Liver (tissue), 8 donors: ENCODE measurements at regions not wholly inside any gene's neighbourhood (a gene's known extent, or its start where the extent isn't known, plus 50 kb on each side); places are given as distances from the start of the nearest gene placed in this dataset.

Source experiments
- DNase-seq: peaks from one replicate; pipeline ENCODE4 v3.0.0-alpha.2; 2017; ENCODE audit warnings: low spot score
- H3K27ac ChIP-seq, 2 donors: one replicate each; pipeline ENCODE4 v1.7.0; 2013; ENCODE audit warnings: inconsistent platforms in 2 of 2, low read length in 2 of 2, control low read depth in 1 of 2, low read depth in 1 of 2, mild to moderate bottlenecking in 1 of 2
- H3K27me3 ChIP-seq, 4 donors: one replicate each; pipeline versions ENCODE4 v1.6.1 to v1.7.0; 2013; ENCODE audit warnings: low read length in 3 of 4, inconsistent platforms in 1 of 4, mild to moderate bottlenecking in 1 of 4, moderate library complexity in 1 of 4; ENCODE audit not compliant: control insufficient read depth in 4 of 4, insufficient read depth in 4 of 4
- H3K36me3 ChIP-seq, 4 donors: one replicate each; pipeline versions ENCODE4 v1.6.1 to v1.7.0; 2013; ENCODE audit warnings: low read length in 3 of 4, mild to moderate bottlenecking in 3 of 4, low read depth in 1 of 4, moderate library complexity in 1 of 4; ENCODE audit not compliant: control insufficient read depth in 4 of 4, insufficient read depth in 3 of 4
- H3K4me1 ChIP-seq, 4 donors: one replicate each; pipeline versions ENCODE4 v1.6.1 to v1.7.0; 2013; ENCODE audit warnings: low read length in 3 of 4, mild to moderate bottlenecking in 3 of 4, moderate library complexity in 1 of 4; ENCODE audit not compliant: control insufficient read depth in 4 of 4, insufficient read depth in 4 of 4
- H3K4me3 ChIP-seq, 3 donors: one replicate each; pipeline versions ENCODE4 v1.6.1 to v1.7.0; 2013; ENCODE audit warnings: low read length in 3 of 3, control low read depth in 1 of 3, low read depth in 1 of 3, mild to moderate bottlenecking in 1 of 3
- H3K9ac ChIP-seq, 2 donors: one replicate each; pipeline ENCODE4 v1.7.0; 2013; ENCODE audit warnings: low read length in 2 of 2, mild to moderate bottlenecking in 2 of 2, moderate library complexity in 2 of 2, control low read depth in 1 of 2, low read depth in 1 of 2
- H3K9me3 ChIP-seq, 4 donors: one replicate each; pipeline versions ENCODE4 v1.6.1 to v1.7.0; 2013; ENCODE audit warnings: low read length in 3 of 4; ENCODE audit not compliant: control insufficient read depth in 4 of 4
- EGR1 ChIP-seq, 2 donors: IDR thresholded peaks; 2 replicates each; pipeline ENCODE4 v1.6.1; 2016 to 2018; ENCODE audit warnings: antibody characterized with exemption in 2 of 2, low read depth in 2 of 2
- FOXA1 ChIP-seq: IDR thresholded peaks from 2 replicates; pipeline ENCODE4 v1.6.1; 2016; ENCODE audit warnings: antibody characterized with exemption
- FOXA2 ChIP-seq: IDR thresholded peaks from 2 replicates; pipeline ENCODE4 v1.6.1; 2016; ENCODE audit warnings: antibody characterized with exemption
- GABPA ChIP-seq, 2 donors: IDR thresholded peaks in 1 of 2; conservative IDR thresholded peaks in 1 of 2; 2 replicates each; pipeline ENCODE4 v1.6.1; 2016; ENCODE audit warnings: antibody characterized with exemption in 2 of 2, mild to moderate bottlenecking in 1 of 2, moderate library complexity in 1 of 2
- HNF4A ChIP-seq, 2 donors: conservative IDR thresholded peaks; 2 replicates each; pipeline ENCODE4 v1.6.1; 2016; ENCODE audit warnings: antibody characterized with exemption in 2 of 2, mild to moderate bottlenecking in 2 of 2
- HNF4G ChIP-seq: IDR thresholded peaks from 2 replicates; pipeline ENCODE4 v1.6.1; 2016; ENCODE audit warnings: antibody characterized with exemption
- JUND ChIP-seq, 2 donors: IDR thresholded peaks; 2 replicates each; pipeline ENCODE4 v1.6.1; 2016; ENCODE audit warnings: antibody characterized with exemption in 2 of 2
- NR2F2 ChIP-seq: IDR thresholded peaks from 2 replicates; pipeline ENCODE4 v1.6.1; 2016; ENCODE audit warnings: antibody characterized with exemption
- RAD21 ChIP-seq, 2 donors: IDR thresholded peaks; 2 replicates each; pipeline ENCODE4 v1.6.1; 2016; ENCODE audit warnings: antibody characterized with exemption in 2 of 2, mild to moderate bottlenecking in 2 of 2
- RXRA ChIP-seq, 2 donors: IDR thresholded peaks; 2 replicates each; pipeline ENCODE4 v1.6.1; 2017 to 2018; ENCODE audit warnings: antibody characterized with exemption in 2 of 2, mild to moderate bottlenecking in 1 of 2
- TAF1 ChIP-seq: conservative IDR thresholded peaks from 2 replicates; pipeline ENCODE4 v1.6.1; 2016; ENCODE audit warnings: antibody characterized with exemption, mild to moderate bottlenecking
- YY1 ChIP-seq: IDR thresholded peaks from 2 replicates; pipeline ENCODE4 v1.6.1; 2016; ENCODE audit warnings: antibody characterized with exemption, mild to moderate bottlenecking
- WGBS: extraction: QIAGEN DNeasy Blood & Tissue Kit; methylation state at CpG from one replicate; pipeline ENCODE4 v1.1.7; 2013; 5-methylcytosine and 5-hydroxymethylcytosine counted together
- TF ChIP-seq, protein P1 (sequence below): fragments of 150-350 bp; IDR thresholded peaks from 2 replicates; pipeline ENCODE4 v1.5.1; 2017; ENCODE audit warnings: improper control_type of control experiment, low read depth, low read length; ENCODE audit not compliant: missing input control
- TF ChIP-seq, protein P2 (sequence below): IDR thresholded peaks from 2 replicates; pipeline ENCODE4 v1.6.1; 2016; ENCODE audit warnings: antibody characterized with exemption, mild to moderate bottlenecking
- TF ChIP-seq, protein P3 (sequence below): IDR thresholded peaks from 2 replicates; pipeline ENCODE4 v1.6.1; 2016; ENCODE audit warnings: antibody characterized with exemption
- TF ChIP-seq, protein P4 (sequence below): IDR thresholded peaks from 2 replicates; pipeline ENCODE4 v1.6.1; 2016; ENCODE audit warnings: antibody characterized with exemption
- TF ChIP-seq, protein P5 (sequence below): IDR thresholded peaks from 2 replicates; pipeline ENCODE4 v1.6.1; 2016; ENCODE audit warnings: antibody characterized with exemption
- donor health status: healthy.
- donor health status: healthy.
- donor health status: healthy.
- donor health status: healthy.
- donor health status: healthy.

DNA sequence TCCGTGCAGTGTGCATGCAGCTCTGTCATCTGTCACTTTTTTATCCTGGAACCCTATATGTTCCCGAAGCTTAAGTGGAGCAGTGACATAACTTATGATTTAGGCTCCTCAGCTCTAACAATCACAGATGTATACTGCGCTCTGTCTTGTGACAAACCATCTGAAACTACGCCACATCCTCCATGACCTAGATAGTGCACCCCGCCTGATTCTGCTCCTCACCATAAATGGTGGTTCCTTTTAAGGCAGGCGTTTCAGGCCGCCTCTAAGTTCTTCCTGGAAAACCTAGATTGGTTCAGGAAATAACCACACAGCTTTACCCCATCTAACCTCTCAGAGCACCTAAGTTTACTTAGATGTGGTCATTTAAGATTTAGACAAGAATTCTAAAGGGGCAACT, 372.0 kb downstream of the CDH10 start:
- 82% methylated on average over 7 of the region's 7 CpGs for whole genome bisulfite sequencing
- no peaks in the 10 kb centered on the region for H3K27me3 ChIP-seq
- no peak for TF ChIP-seq FOXA1
- no peak for TF ChIP-seq RAD21 (IDR thresholded peaks at IDR 0.05)
- TF ChIP-seq FOXA2, result no peak
- TF ChIP-seq HNF4G, result no peak
- no peak for TF ChIP-seq RXRA (IDR thresholded peaks at IDR 0.05)
- TF ChIP-seq, protein P1, sequence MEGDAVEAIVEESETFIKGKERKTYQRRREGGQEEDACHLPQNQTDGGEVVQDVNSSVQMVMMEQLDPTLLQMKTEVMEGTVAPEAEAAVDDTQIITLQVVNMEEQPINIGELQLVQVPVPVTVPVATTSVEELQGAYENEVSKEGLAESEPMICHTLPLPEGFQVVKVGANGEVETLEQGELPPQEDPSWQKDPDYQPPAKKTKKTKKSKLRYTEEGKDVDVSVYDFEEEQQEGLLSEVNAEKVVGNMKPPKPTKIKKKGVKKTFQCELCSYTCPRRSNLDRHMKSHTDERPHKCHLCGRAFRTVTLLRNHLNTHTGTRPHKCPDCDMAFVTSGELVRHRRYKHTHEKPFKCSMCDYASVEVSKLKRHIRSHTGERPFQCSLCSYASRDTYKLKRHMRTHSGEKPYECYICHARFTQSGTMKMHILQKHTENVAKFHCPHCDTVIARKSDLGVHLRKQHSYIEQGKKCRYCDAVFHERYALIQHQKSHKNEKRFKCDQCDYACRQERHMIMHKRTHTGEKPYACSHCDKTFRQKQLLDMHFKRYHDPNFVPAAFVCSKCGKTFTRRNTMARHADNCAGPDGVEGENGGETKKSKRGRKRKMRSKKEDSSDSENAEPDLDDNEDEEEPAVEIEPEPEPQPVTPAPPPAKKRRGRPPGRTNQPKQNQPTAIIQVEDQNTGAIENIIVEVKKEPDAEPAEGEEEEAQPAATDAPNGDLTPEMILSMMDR, result no peak
- no peak for TF ChIP-seq TAF1
- TF ChIP-seq, protein P2, sequence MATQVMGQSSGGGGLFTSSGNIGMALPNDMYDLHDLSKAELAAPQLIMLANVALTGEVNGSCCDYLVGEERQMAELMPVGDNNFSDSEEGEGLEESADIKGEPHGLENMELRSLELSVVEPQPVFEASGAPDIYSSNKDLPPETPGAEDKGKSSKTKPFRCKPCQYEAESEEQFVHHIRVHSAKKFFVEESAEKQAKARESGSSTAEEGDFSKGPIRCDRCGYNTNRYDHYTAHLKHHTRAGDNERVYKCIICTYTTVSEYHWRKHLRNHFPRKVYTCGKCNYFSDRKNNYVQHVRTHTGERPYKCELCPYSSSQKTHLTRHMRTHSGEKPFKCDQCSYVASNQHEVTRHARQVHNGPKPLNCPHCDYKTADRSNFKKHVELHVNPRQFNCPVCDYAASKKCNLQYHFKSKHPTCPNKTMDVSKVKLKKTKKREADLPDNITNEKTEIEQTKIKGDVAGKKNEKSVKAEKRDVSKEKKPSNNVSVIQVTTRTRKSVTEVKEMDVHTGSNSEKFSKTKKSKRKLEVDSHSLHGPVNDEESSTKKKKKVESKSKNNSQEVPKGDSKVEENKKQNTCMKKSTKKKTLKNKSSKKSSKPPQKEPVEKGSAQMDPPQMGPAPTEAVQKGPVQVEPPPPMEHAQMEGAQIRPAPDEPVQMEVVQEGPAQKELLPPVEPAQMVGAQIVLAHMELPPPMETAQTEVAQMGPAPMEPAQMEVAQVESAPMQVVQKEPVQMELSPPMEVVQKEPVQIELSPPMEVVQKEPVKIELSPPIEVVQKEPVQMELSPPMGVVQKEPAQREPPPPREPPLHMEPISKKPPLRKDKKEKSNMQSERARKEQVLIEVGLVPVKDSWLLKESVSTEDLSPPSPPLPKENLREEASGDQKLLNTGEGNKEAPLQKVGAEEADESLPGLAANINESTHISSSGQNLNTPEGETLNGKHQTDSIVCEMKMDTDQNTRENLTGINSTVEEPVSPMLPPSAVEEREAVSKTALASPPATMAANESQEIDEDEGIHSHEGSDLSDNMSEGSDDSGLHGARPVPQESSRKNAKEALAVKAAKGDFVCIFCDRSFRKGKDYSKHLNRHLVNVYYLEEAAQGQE, result no peak
- TF ChIP-seq, protein P3, sequence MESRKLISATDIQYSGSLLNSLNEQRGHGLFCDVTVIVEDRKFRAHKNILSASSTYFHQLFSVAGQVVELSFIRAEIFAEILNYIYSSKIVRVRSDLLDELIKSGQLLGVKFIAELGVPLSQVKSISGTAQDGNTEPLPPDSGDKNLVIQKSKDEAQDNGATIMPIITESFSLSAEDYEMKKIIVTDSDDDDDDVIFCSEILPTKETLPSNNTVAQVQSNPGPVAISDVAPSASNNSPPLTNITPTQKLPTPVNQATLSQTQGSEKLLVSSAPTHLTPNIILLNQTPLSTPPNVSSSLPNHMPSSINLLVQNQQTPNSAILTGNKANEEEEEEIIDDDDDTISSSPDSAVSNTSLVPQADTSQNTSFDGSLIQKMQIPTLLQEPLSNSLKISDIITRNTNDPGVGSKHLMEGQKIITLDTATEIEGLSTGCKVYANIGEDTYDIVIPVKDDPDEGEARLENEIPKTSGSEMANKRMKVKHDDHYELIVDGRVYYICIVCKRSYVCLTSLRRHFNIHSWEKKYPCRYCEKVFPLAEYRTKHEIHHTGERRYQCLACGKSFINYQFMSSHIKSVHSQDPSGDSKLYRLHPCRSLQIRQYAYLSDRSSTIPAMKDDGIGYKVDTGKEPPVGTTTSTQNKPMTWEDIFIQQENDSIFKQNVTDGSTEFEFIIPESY, result no peak
- TF ChIP-seq YY1, result no peak
- no peak for TF ChIP-seq JUND (IDR thresholded peaks at IDR 0.05)
- TF ChIP-seq NR2F2, result no peak
- TF ChIP-seq, protein P4, sequence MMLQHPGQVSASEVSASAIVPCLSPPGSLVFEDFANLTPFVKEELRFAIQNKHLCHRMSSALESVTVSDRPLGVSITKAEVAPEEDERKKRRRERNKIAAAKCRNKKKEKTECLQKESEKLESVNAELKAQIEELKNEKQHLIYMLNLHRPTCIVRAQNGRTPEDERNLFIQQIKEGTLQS, result no peak
- TF ChIP-seq GABPA (IDR thresholded peaks at IDR 0.05 in 1 of 2, conservative IDR thresholded peaks at IDR 0.05 in 1 of 2), result no peak
- DNase-seq, result no peak
- H3K4me1 ChIP-seq, result no peaks in the 10 kb centered on the region
- H3K27ac ChIP-seq, result no peak overlapping the region
- H3K4me3 ChIP-seq, result no peak overlapping the region
- H3K36me3 ChIP-seq, result no peaks in the 10 kb centered on the region
- no peak overlapping the region for H3K9ac ChIP-seq
- no peaks in the 10 kb centered on the region for H3K9me3 ChIP-seq

DNA sequence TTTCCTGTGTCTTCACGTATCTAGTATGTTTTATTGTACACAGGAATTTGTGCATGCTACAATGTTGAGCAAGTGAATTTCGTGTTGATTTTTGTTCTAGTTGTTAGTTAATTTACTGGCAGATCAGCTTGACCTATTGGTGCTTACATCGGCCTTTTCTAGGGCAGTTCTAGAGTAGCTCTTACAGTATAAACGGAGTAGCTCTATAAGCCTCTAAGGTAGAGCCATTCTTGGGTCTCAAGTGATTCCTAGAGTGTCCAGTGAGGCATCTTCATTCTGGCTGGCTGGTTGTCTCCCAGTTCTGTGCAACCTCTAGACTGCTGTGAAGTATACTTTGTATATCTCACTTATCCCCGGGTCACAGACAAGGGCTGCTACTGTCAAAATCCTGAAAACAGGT, 364.6 kb downstream of the CDH10 start:
- WGBS, result 61% methylated on average over 5 of the region's 5 CpGs
- H3K4me1 ChIP-seq, result no peaks in the 10 kb centered on the region
- H3K9ac ChIP-seq, result no peak overlapping the region
- H3K27ac ChIP-seq, result no peak overlapping the region
- no peak for DNase-seq
- no peaks in the 10 kb centered on the region for H3K27me3 ChIP-seq
- H3K36me3 ChIP-seq, result no peaks in the 10 kb centered on the region
- no peak overlapping the region for H3K4me3 ChIP-seq
- no peaks in the 10 kb centered on the region for H3K9me3 ChIP-seq
- TF ChIP-seq HNF4G (no peak), HNF4A (conservative IDR thresholded peaks at IDR 0.05) (no peak), EGR1 (IDR thresholded peaks at IDR 0.05; ENCODE audit: low read depth in 2 of 2) (no peak), YY1 (no peak), RAD21 (IDR thresholded peaks at IDR 0.05) (no peak), NR2F2 (no peak)
- TF ChIP-seq, protein P3, result no peak
- TF ChIP-seq, protein P5, sequence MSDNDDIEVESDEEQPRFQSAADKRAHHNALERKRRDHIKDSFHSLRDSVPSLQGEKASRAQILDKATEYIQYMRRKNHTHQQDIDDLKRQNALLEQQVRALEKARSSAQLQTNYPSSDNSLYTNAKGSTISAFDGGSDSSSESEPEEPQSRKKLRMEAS, result no peak
- TF ChIP-seq, protein P2, result no peak
